HG03571 (cell line): ENCODE measurements at regions not wholly inside any gene's neighbourhood (a gene's known extent, or its start where the extent isn't known, plus 50 kb on each side); places are given as distances from the start of the nearest gene placed in this dataset.

Experiments used
- ATAC-seq: cut with Tn5 transposase; IDR thresholded peaks from one replicate; pipeline ENCODE4 v1.9.1; 2021; ENCODE audit not compliant: unreplicated experiment

GRCh38 chr2:215749092-215749957 lies 264.0 kb downstream of the MREG start:
- ATAC-seq, result no peak

GRCh38 chr2:215748446-215748845 lies 264.9 kb downstream of the MREG start:
- no peak for ATAC-seq

DNA sequence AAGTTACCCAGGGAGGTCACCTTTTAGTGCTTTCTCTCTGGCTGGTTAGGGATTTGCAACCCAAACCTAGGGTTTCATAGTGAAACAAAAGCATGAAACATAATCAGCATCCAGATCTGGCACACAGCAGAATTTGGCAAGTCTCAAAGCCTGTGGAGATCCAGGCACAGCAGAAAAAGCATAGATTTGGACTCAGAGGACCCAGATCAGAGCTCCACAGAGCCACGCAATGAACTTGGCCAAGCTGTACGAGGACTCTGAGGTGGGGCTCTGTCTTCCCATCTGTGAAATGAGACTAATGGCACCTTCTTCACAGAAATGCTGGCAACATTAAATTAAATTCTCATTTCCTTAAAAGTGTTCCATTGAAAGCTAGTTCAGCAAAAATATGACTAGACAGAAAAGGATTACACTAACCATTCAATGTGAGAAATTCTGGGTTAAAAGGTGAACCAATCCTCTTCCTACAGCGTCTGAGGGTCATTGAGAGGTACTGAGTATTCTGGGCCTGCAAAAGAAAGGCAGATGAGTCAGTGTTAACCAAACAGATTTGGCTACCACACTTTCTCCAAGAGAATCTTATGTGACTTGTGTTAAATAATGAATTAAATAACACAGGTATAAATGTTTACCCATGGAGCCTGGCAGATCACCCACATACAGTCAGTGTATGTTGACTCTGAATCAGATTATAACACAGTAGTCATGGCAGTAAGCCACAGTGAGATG lies 266.3 kb downstream of the MREG start:
- no peak for ATAC-seq

- no peak for ATAC-seq
Observed at GRCh38 chr2:215746226-215746886, 267.0 kb downstream of the MREG start.

DNA sequence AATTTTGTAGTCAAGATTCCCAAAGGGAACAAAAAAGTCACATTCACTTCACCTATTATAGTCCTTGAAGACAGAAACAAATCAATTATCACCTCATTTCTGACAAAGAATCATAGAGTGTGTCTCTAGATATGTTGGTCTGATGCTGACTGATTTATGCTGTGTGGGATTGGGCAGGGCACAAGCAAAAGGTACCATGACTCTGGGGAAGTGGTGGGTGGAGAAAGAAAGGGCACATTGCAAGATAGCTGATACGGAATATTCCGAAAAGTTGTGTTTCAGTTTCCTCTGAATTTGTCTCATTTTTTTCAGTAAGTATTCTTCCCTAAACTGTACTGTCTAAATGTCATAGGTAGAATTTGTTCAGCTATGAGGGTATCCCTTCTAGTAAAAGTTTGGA lies 268.0 kb downstream of the MREG start:
- no peak for ATAC-seq

DNA sequence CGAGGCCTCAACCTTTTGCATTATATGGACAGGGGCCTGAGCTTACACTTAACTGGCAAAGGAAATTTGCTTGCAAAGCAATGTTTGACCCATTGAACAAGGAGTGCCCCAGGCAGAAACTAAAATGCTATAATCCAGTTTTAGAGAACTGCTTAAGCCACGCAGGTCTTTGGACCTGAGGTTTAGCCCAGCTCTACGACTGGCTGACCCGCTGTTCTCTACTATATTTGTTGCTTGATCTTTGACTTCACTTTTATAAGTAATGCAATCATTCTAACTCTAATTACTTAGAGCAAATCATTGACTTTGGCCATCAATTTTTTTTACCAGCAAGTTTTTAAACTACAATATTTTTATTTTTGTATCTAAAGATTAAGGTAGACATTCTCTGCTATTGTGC lies 268.8 kb downstream of the MREG start:
- ATAC-seq, result no peak

GRCh38 chr2:215743066-215743465 lies 270.3 kb downstream of the MREG start:
- no peak for ATAC-seq

- ATAC-seq, result no peak
Observed at GRCh38 chr2:215742021-215742420, 271.3 kb downstream of the MREG start.

DNA sequence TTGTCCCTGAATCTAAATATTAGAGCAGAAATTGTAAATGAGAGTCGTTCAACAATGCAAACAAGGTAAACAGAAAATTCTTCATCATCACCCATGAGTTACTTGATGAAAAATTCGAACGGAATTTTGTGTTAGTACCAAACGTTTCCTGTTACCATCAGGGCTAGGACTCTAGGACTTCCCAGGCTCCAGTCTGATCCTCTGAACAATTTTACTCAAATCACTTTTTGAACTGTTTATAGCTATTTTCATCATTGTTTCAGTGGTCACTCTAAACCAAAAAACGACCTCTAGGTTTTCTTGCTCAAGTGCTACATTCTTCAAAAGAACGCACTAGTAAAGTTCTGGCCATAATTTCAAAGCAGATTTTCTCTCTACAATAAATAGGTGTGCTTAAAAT lies 273.3 kb downstream of the MREG start:
- ATAC-seq, result no peak

- no peak for ATAC-seq
Observed at GRCh38 chr2:215738351-215738750, 275.0 kb downstream of the MREG start.

GRCh38 chr2:215737477-215737876 lies 275.9 kb downstream of the MREG start:
- ATAC-seq, result no peak

DNA sequence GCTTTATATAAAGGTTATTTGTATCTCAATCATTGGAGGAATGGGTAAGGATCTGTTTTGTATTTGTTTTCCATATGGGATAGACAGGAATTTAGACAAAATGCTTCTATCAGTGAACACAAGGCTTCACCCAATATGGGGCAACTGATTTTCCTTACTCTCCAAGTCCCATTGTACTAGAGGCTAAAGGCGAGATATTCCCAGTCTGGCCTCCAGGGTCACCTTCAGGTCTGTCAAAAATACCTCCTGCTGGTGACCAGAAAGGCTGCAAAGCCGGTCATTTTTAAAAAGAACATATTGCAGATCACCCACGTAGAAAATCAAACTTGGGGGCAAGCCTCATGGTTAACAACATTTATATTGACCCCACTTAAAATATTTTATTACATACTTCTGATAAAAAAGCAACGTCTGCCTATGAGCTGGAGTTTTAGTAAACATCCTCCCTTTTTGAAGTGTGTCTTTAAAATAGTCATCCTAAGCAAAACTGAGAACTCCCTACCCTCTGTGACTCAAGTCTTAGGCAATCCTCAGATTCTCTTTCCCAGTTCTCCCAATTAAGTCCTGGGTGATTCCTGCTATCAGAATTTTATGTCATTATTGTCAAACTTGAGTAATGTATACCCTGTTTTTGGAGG lies 276.6 kb downstream of the MREG start:
- no peak for ATAC-seq

DNA sequence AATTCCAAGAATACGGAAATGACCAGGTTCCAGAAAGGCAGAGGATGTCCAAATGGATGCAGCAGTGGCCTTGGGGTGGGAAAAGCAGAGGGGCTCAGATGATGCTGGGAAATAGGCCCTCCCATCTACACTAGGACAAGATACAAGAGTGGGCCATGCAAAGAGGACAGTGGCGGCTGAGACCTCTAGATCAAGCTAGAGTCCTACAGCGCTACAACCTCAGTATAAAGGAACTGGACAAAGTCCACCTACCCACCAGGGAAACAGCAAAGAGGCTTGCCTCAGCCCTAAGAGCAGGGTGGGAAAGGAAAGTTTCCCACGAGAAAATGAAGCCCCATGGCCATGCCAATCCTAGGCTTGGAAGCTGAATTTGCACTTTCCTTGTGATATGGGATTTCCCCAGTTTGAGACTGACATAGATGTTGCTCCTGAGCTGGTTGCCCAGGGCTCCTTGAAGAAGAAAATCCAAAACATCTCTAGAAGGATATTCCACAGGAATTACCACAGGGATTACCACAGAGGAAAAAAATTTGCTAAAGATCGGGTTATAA lies 282.2 kb downstream of the MREG start:
- ATAC-seq, result no peak

- ATAC-seq, result no peak
Observed at GRCh38 chr2:215729985-215730620, 283.2 kb downstream of the MREG start.

DNA sequence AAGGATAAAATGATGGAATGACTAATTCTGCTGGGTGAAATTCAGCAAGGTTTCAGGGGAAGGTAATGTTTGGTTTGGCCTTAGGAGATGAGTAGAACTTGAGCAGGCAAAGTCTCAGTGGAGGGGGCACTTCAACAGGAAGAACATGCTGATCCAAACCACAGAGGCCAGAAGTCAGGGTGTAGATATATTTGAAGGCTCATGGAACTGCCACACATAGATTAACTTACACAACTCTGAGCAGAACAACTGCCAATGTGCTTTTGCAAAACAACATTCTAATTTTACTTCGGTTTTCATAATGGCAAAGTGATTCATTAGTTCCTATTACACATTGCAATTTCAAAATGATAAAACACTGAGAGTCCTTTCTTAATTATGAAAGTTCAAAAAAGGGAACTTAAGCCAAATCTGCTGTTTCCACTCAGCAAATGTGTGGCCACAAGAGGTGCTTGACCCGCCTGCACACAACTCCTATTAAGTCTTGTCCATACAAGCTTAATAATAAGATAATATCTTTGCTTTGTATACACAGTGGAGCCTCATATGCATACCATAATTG lies 284.8 kb downstream of the MREG start:
- peak; percentile 75 for ATAC-seq

DNA sequence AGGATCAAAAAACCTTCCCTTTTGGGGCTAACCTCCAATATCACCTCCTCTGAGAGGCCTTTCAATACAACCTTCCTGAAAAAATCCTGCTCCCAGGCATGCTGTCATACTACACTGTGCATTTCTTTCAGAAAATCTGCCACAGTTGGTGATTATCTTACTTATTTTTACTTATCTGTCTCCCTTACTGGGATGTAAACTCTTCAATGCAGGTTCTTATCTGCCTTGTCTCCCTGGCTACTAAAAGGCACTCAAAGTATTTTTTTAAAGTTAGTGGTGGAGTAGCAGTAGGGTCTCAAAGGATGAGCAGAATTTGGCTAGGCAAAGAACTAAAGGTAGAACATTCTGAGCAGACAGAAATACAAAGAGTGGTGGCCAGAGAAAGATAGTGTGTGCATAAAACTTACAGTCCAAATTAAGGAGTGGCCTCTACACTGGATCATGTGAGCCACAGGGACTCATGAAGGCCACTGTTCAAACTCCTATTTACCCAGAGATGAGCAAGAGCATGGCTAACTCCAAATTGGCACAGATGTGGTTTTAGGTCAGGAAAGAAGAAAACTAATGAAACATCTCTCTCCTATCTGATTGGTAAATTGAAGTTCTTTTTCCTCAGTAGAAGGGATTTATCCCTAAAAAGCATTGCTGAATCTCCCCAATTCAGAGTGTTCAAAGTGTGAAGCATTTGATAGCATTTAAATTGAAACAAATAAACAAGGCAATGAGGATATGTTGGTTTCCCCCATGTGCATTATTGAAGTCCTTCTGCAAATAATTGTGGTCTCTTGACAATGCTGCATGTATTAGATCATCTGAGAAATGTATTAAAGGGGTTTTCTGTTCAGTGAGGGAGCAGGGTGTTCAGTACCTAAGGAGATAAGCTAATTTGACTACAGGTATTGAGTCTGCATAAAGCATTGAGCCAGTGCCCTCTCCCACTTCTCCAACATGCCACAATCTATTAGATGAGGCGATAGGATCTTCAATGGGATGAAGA lies 285.5 kb downstream of the MREG start:
- ATAC-seq, result peak; percentile 12

DNA sequence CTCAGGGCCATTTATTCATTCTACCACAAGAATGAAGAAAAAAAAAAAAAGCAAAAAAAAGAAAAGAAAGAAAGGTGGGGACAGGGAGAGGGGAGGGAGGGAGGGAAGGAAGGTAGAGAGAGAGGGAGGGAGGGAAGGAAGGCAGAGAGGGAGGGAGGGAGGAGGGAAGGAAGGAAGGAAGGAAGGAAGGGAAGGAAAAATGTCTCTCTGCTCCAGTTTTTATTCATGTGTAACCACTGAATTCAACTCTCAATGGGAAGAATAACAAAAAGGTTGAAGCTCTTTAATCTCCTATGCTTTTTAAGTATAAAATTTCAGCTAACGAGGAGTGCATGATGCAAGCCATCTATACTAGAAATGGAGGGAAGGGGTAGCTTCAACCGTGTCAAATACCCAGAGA lies 287.3 kb downstream of the MREG start:
- no peak for ATAC-seq

DNA sequence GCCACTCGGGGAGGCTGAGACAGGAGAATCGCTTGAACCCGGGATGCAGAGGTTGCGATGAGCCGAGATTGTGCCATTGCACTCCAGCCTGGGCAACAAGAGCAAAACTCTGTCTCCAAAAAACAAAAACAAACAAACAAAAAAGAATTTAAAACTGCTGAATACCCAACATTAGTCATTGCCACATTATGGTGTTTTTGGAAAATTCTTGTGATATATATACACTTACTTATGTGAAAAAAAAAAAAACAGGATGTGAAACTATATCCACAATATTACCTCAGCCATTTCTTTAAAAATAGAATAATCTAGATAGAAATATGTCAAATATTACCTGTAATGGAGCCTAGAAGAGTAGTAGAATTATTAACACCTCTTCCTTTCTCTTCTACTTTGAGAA lies 288.3 kb upstream of the FN1 start:
- no peak for ATAC-seq

GRCh38 chr2:215723631-215724011 lies 287.8 kb upstream of the FN1 start:
- ATAC-seq, result no peak
